Endodermal cell (in vitro differentiated cells): ENCODE measurements at regions not wholly inside any gene's neighbourhood (a gene's known extent, or its start where the extent isn't known, plus 50 kb on each side); places are given as distances from the start of the nearest gene placed in this dataset.

ENCODE experiments used
- DNase-seq: peaks from one replicate; pipeline ENCODE4 v3.0.0-alpha.2; 2017
- H3K27ac ChIP-seq: 2 replicates; pipeline ENCODE4 v1.5.1; 2013; ENCODE audit warnings: mild to moderate bottlenecking, low read depth, low read length, moderate library complexity
- H3K27me3 ChIP-seq: 2 replicates; pipeline ENCODE4 v1.6.1; 2013; ENCODE audit warnings: mild to moderate bottlenecking, low read length, moderate library complexity; ENCODE audit not compliant: insufficient read depth, control insufficient read depth, poor library complexity, severe bottlenecking
- H3K36me3 ChIP-seq: 2 replicates; pipeline ENCODE4 v1.7.0; 2013; ENCODE audit warnings: mild to moderate bottlenecking, low read length, moderate library complexity; ENCODE audit not compliant: control insufficient read depth, insufficient read depth
- H3K4me1 ChIP-seq: one replicate; pipeline ENCODE4 v1.7.0; 2013; ENCODE audit warnings: low read length; ENCODE audit not compliant: control insufficient read depth, insufficient read depth
- H3K4me3 ChIP-seq: 2 replicates; pipeline ENCODE4 v1.5.1; 2013; ENCODE audit warnings: mild to moderate bottlenecking, low read length, moderate library complexity
- H3K9ac ChIP-seq: 2 replicates; pipeline ENCODE4 v1.6.1; 2013; ENCODE audit warnings: mild to moderate bottlenecking, low read length, moderate library complexity; ENCODE audit not compliant: poor library complexity, severe bottlenecking; ENCODE audit errors: extremely low read depth
- H3K9me3 ChIP-seq: 2 replicates; pipeline ENCODE4 v1.6.1; 2013; ENCODE audit warnings: mild to moderate bottlenecking, low read length, moderate library complexity; ENCODE audit not compliant: control insufficient read depth
- H3K27ac Mint-ChIP-seq: 2 replicates; pipeline ENCODE4 v1.8.0; 2020; ENCODE audit warnings: mixed read lengths
- H3K27me3 Mint-ChIP-seq: 2 replicates; pipeline ENCODE4 v1.8.0; 2021; ENCODE audit warnings: mild to moderate bottlenecking, mixed read lengths; ENCODE audit not compliant: insufficient read depth
- H3K36me3 Mint-ChIP-seq: 2 replicates; pipeline ENCODE4 v1.8.0; 2020; ENCODE audit warnings: low read depth, mixed read lengths
- H3K4me1 Mint-ChIP-seq: 2 replicates; pipeline ENCODE4 v1.8.0; 2020; ENCODE audit warnings: mixed read lengths
- H3K4me3 Mint-ChIP-seq: 2 replicates; pipeline ENCODE4 v1.8.0; 2020; ENCODE audit warnings: mild to moderate bottlenecking, moderate library complexity, mixed read lengths
- H3K9me3 Mint-ChIP-seq: 2 replicates; pipeline ENCODE4 v1.8.0; 2020; ENCODE audit warnings: mild to moderate bottlenecking, mixed read lengths
- WGBS, 2 experiments: methylation state at CpG; one replicate each; pipeline versions ENCODE4 v1.1.5 to v1.1.7; 2013; ENCODE audit warnings: missing lambda C conversion rate in 2 of 2, mixed read lengths in 1 of 2; ENCODE audit not compliant: insufficient coverage in 1 of 2, insufficient read length in 1 of 2; 5-methylcytosine and 5-hydroxymethylcytosine counted together
- TF ChIP-seq, protein P1 (sequence below): fragments of 200-600 bp; sonication (generic); conservative IDR thresholded peaks from 2 replicates; pipeline ENCODE4 v1.5.0; 2021; ENCODE audit warnings: antibody characterized with exemption, mild to moderate bottlenecking

DNA sequence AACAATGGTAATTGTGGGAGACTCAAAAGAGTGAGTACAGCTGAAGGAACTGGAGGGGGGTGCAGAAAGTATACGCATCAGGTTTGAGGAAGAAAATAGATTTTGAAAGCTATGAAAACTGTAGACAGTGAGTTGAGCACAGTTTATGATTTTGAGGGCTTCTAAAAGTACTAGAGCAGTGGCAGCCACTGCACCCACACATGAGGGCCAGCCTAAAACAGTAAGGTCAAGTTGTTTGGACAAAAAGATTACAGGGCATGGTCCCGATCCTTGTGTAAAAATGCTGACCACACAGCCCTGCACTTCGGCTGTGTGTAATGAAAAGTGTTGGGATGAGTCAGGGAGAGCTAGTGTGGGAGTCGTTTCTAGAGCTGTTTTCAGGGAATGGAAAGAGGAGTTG, 2282.1 kb downstream of the TP53TG3F start:
- no peaks in the 10 kb centered on the region for H3K27me3 Mint-ChIP-seq
- Histone ChIP-seq H3K9me3 (peaks cover 71% of the 10 kb centered on the region), H3K9ac (no peak overlapping the region), H3K36me3 (no peaks in the 10 kb centered on the region), H3K27ac (no peak overlapping the region), H3K4me1 (no peaks in the 10 kb centered on the region), H3K27me3 (no peaks in the 10 kb centered on the region), H3K4me3 (no peak overlapping the region)
- no peak for DNase-seq
- H3K27ac Mint-ChIP-seq = no peak overlapping the region
- peaks cover 5% of the 10 kb centered on the region for H3K36me3 Mint-ChIP-seq
- TF ChIP-seq, protein P1, sequence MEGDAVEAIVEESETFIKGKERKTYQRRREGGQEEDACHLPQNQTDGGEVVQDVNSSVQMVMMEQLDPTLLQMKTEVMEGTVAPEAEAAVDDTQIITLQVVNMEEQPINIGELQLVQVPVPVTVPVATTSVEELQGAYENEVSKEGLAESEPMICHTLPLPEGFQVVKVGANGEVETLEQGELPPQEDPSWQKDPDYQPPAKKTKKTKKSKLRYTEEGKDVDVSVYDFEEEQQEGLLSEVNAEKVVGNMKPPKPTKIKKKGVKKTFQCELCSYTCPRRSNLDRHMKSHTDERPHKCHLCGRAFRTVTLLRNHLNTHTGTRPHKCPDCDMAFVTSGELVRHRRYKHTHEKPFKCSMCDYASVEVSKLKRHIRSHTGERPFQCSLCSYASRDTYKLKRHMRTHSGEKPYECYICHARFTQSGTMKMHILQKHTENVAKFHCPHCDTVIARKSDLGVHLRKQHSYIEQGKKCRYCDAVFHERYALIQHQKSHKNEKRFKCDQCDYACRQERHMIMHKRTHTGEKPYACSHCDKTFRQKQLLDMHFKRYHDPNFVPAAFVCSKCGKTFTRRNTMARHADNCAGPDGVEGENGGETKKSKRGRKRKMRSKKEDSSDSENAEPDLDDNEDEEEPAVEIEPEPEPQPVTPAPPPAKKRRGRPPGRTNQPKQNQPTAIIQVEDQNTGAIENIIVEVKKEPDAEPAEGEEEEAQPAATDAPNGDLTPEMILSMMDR = no peak
- H3K4me3 Mint-ChIP-seq = no peak overlapping the region
- peaks cover 97% of the 10 kb centered on the region for H3K9me3 Mint-ChIP-seq
- WGBS, 2 experiments = 65 to 68% methylated on average over 4 of the region's 4 CpGs
- no peaks in the 10 kb centered on the region for H3K4me1 Mint-ChIP-seq

DNA sequence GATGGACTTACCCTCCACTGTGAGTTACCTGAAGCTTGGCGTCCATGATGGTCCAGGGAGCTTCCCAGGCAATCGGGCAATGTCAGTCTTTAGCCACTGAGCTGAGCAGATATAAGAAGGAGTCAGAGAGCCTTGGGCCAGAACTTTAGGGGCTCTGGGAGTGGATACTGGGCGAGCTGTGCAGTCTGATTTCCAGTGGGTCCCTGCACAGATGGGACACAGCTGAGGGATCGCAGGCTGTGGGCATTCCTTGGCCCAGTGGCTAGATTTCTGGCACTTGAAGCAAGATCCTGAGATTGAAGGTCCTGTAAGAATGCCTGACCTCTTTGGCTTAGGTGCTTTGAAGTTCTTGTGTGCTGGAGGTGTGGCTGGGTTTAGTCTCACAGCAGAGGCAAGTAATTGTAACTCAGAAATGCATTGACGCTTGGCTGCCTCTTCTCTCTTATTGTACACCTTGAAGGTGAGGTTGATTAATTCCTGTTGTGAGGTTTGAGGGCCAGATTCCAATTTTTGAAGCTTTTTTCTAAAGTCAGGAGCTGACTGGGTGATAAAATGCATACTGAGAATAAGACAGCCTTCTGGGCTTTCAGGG, 2283.8 kb downstream of the TP53TG3F start:
- Mint-ChIP-seq H3K36me3 (peaks cover 5% of the 10 kb centered on the region), H3K4me3 (no peak overlapping the region), H3K27me3 (no peaks in the 10 kb centered on the region), H3K27ac (no peak overlapping the region), H3K9me3 (peaks cover 99% of the 10 kb centered on the region), H3K4me1 (no peaks in the 10 kb centered on the region)
- Histone ChIP-seq H3K4me1 (no peaks in the 10 kb centered on the region), H3K9me3 (peaks cover 58% of the 10 kb centered on the region), H3K27ac (no peak overlapping the region), H3K27me3 (no peaks in the 10 kb centered on the region), H3K9ac (no peak overlapping the region), H3K36me3 (no peaks in the 10 kb centered on the region), H3K4me3 (no peak overlapping the region)
- no peak for DNase-seq
- WGBS, 2 experiments = 54 to 69% methylated on average over 3 to 5 of the region's 5 CpGs
- TF ChIP-seq, protein P1 = no peak

DNA sequence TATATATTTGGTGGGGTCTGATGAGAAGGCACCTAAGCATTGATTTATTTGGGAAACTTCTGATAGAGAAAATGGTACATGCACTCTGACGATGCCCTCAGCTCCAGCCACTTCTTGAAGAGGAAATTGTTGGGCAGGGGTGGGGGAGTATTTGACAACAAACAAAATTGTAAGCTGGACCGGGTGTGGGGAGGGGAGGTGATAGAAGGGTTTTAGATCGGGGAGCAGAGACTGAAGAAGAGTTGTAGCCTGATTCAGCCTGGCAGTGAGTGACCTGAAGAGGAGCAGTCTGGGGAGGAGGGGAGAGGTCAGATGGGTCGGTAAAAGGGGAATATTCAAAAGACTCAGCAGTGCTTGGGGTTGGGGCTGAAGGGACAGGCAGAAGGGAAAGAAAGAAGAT, 2284.7 kb downstream of the TP53TG3F start:
- no peak overlapping the region for H3K9ac ChIP-seq
- WGBS, 2 experiments = 58 to 64% methylated on average over 4 of the region's 4 CpGs
- peaks cover 98% of the 10 kb centered on the region for H3K9me3 Mint-ChIP-seq

More for the DNA sequence above, 2284.7 kb downstream of the TP53TG3F start:
- no peaks in the 10 kb centered on the region for H3K4me1 ChIP-seq
- H3K36me3 ChIP-seq = no peaks in the 10 kb centered on the region
- H3K9me3 ChIP-seq = peaks cover 49% of the 10 kb centered on the region
- H3K27ac ChIP-seq = no peak overlapping the region
- Mint-ChIP-seq H3K27me3 (no peaks in the 10 kb centered on the region), H3K36me3 (peaks cover 5% of the 10 kb centered on the region), H3K4me3 (no peak overlapping the region), H3K27ac (no peak overlapping the region), H3K4me1 (no peaks in the 10 kb centered on the region)
- TF ChIP-seq, protein P1 = no peak
- no peak for DNase-seq
- H3K27me3 ChIP-seq = no peaks in the 10 kb centered on the region
- H3K4me3 ChIP-seq = no peak overlapping the region
